HG03045 (cell line): ENCODE measurements at regions not wholly inside any gene's neighbourhood (a gene's known extent, or its start where the extent isn't known, plus 50 kb on each side); places are given as distances from the start of the nearest gene placed in this dataset.

ENCODE experiments used
- ATAC-seq: cut with Tn5 transposase; IDR thresholded peaks from one replicate; pipeline ENCODE4 v1.9.1; 2021; ENCODE audit warnings: mild to moderate bottlenecking, moderate library complexity; ENCODE audit not compliant: unreplicated experiment

DNA sequence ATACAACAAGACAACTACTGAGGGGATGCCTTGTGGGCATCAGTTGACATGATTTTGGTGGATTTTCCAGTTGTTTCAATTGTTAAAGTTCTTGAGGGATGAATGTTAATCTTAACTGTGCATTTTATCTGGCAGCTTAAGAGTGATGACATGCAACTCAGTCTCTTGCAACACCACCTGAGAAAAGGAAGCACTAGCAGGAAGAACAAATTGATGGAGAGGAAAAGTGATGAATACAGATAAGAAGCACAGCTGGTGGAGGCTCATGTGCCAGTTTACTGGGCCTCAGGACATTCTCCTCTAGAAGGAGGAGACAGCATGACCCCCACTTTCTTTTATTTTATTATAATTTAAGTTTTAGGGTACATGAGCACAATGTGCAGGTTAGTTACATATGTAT, 341.3 kb upstream of the RBMY1B start:
- no peak for ATAC-seq

DNA sequence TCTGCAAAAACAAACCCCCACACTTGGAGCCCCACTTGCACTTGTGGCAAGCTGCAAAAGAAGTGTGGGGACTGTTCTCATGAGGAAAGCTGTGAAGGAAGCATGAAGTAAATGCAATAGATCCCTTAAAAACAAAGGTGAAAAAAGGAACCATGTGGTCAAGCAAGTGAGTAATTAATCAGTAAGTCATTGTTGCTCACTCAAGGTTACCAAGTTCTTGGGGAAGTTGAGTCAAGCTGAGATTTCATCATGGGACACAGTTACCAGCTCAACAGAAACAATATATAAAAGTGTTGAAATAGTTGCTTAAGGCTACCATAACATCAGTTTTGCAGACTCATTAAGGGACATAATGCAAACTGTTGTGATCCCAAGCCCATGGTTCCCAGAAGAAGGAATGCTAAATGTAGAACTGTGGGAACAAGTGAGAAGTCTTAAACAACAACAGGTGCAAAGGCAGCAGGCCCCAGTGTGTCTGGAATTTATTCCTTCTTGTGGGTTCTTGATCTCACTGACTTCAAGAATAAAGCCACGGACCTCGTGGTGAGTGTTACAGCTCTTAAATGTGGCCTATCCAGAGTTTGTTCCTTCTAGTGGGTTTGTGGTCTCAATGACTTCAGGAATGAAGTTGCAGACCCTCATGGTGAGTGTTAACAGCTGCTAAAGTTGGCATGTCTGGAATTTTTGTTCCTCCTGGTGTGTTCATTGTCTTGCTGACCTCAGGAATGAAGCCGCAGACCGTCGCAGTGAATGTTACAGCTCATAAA, 336.3 kb upstream of the RBMY1B start:
- no peak for ATAC-seq

DNA sequence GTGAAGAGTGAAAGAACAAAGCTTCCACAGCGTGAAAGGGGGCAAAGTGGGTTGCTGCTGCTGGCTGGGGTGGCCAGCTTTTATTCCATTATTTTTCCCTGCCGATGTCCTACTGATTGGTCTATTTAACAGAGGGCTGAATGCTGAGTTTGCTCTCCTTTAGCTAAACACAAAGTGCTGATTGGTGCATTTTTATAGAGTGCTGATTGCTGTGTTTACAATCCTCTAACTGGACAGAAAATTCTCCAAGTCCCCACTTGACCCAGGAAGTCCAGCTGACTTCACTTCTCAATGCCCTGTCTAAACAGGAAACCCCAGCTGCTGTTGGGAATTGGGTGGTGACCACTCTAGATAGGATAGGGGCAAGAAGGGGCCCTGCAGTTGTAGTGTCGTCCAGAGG, 335.6 kb upstream of the RBMY1B start:
- no peak for ATAC-seq

DNA sequence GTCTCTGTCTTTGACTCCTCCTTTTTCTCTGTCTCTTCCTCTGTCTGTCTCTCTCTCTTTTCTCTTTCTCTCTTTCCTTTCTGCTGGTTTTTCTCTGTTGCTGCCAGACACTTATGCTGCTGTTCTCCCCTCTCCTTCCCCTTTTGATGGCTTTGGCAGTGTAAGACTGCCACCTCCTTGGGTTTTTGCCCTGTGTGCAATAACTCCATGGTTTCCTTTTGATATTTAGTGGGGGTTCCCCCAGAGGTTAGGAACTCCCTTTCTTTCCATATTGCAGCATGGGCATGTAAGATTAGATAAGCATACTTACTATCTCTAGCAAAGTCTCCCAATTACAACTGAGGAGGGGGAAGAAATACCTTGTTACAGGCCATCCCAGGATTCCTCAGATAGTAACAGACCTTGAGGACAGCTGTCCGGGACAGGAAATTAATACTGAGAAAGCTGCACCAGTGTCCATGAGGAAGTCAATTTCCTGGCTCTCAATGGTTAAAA, 333.8 kb upstream of the RBMY1B start:
- no peak for ATAC-seq

DNA sequence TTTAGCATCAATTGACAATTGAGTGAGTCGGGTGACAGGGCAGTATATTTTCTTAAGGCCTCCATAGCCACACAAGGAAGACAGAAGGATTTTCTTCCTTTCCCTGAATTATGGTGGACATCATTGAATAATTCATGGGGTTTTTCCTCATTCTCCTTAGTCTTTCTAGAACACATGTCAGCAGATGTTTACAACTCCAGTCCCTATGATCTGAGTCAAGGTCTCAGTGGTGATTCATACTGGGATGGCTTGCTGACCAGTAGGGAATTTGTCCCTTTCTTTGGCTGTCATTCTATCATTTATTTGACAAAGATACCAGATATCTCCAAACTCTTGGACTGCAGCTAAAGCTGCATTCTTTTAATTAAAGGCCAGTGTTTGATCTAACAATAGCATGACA, 332.9 kb upstream of the RBMY1B start:
- ATAC-seq: no peak

DNA sequence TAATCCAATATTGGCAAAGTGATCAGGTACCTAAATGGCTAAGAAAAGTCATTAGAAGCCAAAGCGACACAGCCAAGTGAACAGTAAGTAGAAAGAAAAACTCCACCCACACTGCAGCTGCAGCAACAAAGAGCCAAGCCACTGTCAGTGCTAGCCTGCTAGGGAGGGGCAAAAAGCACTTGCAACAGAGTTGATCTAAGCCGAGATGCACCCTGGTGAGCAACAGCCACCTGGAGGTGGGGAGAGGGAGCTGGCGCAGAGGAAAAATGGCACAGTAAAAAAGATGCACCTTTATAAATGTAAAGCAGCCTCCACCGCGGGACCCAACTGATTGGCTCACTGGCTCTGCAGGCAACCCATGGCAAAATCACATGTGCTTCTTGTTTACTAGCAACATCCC, 330.2 kb upstream of the RBMY1B start:
- ATAC-seq: no peak

DNA sequence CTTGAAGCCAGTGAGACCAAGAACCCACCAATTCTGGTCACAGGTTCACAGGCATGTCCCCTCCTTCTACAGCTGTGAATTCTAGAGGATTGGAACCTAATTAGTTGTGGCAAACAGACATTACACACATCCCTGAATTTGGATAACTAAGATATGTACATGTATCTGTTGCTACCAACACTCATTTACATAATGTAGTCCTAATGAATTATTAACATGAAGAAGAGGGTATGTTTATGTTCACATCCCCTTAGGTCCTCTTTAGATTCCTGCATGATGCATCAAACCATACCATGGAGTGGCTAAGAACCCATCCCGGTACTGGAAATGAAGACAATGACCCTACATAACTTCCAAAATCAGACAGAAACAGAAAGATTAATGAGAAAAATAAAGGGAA, 326.9 kb upstream of the RBMY1B start:
- ATAC-seq: no peak

DNA sequence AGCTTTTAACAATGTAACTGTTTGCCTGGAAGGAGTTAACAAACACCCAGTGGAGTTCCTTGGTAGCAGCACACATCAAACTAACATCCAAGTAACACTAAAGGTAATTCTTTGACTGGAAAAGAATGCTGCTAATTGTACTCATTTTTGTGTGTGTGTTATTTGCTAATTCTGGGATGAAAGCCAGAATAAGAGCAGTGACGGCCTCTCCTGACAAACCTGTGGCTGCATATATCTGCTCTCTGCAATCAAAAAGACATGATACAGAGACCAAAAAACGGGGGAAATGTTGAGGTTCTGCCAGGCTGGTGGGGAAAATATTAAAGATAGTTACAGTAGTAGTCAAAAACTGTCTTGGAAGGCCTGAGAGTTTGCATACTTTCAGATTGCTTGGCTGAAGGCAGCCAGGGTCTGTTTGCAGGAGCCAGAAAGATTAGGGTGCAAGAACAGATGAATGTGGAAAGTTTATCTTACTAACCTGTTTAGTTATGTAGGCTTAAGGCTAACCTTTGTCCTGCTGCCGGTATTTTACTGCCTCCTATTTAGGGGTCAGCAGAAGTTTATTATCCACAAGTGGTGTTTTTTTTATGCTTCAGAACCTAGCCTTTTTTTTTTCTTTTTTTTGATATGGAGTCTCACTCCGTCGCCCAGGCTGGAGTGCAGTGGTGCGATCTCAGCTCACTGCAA, 325.6 kb upstream of the RBMY1B start:
- ATAC-seq: no peak

DNA sequence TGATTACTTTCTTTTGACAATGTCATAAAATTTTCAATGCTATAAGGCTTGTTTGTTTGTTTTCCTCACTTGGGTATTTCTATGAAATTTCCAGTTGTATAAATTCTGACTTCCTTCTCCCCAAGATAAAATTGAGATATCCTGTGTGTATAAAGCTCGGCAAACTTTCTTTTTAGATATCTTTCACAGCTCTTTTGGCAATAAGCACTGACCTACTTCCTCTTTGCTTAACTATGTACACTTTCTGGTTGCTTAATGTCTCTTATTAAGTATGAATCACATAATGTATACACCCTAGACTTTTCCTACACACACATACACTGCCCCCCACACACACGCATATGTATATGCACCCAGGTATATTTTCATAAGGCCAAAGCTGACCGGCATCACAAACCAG, 318.4 kb upstream of the RBMY1B start:
- no peak for ATAC-seq

DNA sequence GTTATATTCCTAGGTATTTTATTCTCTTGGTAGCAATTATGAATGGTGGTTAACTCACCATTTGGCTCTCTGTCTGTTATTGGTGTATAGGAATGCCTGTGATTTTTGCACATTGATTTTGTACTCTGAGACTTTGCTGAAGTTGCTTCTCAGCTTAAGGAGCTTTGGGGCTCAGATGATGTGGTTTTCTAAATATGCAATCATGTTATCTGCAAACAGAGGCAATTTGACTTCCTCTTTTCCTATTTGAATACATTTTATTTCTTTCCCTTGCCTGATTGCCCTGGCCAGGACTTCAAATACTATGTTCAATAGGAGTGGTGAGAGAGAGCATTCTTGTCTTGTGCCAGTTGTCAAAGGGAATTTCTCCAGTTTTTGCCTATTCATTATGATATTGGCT, 310.9 kb upstream of the RBMY1B start:
- no peak for ATAC-seq

DNA sequence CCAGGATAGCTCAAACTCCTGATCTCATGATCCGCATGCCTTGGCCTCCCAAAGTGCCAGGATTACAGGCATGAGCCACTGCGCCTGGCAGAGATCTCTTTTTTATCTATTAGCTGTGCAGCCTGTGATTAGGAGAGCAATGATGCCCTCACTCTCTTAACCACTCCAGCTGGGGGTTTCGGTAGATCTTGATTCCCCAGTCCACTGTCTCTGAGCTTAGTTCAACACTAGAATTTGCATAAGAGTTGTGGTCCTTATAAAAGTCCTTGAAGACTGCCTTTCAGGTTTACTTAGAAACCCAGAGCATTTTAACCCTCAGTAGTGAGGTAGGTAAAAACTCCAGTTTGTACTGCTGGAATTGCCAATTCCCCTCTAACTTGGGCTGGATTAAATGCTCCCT, 283.3 kb upstream of the RBMY1B start:
- ATAC-seq: peak; percentile 87

DNA sequence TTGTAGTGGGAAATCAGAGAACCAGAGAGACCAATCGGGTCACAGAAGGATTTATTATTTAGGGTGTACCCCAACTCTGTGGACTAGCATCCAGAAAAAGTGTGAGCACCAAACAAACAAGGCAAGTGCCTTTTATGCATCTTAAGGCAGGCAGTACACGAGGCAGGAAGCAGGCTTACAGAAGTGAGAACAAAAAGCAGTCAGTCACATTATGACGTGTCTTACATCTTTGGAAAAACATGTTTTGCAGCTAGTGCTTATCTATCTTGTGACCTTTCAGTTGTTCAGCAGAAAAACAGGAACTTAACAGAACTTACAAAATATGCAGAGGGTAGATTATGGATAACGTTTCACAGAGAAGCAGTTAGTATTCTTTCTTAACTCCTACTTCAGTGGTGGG, 270.9 kb upstream of the RBMY1B start:
- peak; percentile 97 for ATAC-seq

DNA sequence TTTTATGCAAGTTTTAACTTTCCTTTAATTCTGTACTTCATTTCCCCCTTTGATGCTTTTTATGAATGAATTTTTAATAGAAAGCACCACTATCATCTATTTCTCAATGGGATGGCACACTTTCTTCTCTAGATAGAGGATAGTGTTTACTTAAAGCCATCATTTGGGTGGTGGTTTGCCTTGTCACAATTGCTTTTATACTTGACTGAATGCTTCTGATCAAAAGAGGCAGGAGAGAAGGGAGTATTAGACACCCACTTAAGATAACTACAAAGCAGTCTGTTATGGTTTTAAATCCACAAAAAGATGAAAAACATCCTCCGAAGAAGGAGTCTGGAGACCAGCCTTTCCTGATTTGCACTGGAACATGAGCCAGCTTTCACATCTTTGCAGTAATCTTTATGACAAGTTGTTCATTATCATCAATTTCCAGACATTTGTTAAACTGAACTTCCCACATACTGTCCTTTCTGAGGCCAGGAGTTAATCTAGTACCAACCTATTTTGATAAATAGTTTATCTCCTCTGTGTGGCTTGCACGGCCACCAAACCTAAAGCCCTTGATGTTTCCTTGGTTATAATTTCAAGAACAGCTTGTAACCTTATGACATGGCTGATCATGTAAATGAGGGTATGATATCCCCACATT, 270.4 kb upstream of the RBMY1B start:
- no peak for ATAC-seq

DNA sequence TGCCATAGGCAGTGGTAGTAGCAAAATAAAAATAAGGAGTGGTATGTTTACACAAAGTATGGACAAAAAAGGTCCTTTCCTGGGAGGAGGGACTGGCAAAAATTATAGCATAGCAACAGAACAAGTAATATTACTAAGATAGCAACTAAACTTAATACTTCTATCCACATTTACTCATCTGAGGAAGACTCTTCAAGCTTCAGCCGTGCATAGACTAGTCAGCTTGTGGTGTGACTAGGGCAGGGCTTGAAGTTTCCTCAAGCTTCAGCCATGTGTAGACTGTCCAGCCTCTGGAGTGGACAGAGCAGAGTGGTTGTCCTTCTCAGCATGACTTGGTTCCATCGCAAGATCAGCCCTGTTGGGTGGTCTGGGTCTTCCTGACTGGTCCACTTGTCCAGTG, 268.3 kb upstream of the RBMY1B start:
- no peak for ATAC-seq

DNA sequence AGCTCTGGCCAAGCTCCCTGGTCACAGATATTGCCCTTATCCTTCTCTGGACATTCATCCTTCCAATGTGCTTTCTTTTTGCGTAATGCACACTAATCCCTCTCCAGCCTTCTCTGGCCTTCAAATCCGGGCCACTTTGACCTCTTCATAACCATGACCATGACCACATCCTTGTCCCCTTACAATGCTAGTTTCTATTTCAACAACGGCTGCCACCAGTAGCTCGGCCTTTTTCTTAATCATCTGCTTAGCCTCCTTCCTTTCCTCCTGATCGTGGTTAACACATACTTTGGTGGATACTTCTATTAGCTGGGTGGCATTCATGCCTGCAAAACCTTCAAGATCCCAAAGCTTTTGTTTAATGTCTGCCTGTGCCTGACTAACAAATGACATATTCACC, 264.4 kb upstream of the RBMY1B start:
- no peak for ATAC-seq

DNA sequence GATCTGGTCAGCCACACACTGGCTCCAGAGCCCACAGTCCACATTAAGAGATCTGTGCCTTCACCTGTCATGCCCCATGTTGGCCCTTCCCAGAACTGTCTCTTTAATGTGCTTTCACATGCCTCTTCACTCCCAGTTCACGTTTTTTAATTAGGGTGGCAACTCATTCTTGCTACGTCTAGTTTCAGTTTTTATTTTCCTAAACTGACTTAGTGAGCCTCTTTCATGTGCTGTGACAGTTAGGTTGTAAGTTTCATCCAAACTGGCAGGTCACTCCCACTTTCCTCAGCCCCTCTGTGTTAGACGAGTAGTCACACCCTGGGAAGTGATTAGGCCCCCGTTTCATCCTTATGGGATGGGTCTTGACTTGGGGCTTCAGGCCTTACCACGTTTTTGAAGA, 262.5 kb upstream of the RBMY1B start:
- no peak for ATAC-seq

DNA sequence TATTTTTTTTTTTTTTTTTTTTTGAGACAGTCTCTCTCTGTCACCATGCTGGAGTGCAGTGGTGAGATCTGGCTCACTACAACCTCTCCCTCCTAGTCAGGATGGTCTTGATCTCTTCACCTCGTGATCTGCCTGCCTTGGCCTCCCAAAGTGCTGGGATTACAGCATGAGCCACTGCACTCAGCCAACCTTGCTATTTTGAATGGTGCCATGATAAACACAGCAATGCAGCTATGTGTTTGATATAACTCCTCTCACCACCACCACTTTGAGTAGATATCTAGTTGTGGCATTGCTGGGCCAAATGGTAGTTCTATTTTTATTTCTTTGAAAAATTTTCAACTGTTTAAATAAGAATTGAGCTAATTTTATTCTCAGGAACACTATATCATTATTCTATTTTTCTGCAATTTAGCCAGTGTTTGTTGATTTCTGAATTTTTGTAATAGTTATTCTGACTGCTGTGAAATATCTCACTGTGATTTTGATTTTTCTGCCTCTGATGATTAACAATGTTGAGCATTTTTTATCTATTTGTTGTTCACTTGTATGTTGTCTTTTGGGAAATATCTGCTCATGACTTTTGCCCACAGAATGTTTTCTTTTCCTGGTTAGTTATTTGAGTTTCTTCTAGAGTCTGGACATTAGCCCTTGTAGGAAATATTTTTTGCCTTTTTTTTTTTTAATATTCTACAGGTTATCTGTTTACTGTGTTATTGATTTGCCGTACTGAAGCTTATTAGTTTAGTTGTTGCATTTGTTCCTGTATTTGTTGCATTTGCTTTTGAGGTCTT, 257.5 kb upstream of the RBMY1B start:
- no peak for ATAC-seq

DNA sequence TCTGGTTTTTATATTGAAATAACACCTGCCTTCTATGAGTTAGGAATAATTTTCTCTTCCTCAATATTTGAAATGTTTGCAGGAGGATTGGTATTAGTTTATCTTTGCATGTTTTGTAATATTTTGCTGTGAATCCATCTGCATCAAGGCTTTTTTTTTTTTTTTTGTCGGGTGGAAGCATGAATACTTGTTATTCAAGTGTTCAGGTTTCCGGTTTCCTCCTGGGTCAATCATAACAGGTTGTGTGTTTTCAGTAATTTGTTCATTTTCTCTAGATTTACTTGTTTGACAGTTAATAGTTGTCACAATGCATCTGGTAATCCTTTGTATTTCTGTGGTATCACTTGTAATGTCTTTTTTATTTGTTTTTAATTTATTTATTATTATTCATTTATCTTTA, 256.7 kb upstream of the RBMY1B start:
- ATAC-seq: no peak

DNA sequence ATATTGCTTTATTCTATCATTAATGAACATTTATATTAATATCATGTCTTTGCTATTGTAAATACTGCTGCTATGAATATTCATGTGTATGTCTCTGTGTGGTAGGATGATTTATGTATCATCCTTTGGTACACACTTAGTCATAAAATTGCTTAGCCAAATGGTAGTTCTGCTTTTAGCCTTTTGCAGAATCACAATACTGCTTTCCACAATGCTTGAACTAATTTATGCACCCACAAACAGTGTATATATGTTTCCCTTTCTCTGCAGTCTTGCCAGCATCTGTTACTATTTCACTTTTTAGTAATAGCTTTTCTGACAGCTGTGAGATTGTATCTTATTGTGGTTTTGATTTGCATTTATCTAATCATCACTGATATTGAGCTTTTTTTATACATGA, 254.3 kb upstream of the RBMY1B start:
- peak; percentile 83 for ATAC-seq

DNA sequence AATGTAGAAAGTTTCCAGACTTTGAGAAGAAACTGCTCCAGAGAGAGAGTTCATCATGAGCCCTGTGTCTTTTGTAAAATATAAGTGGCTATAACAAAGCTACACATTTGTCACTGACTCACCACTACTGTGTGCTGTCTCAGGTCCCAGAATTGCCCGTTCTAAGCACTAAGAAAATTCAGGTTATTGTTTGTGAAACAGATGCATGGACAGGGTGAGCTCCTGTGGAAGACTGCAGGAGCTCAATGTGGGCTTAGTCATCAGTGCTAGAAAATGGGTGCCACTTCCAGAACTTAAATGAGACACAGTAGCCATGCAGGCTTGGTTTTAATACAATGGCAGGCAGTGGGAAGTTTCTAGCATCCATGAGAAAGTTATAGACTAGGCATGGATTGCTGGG, 251.4 kb upstream of the RBMY1B start:
- ATAC-seq: no peak

DNA sequence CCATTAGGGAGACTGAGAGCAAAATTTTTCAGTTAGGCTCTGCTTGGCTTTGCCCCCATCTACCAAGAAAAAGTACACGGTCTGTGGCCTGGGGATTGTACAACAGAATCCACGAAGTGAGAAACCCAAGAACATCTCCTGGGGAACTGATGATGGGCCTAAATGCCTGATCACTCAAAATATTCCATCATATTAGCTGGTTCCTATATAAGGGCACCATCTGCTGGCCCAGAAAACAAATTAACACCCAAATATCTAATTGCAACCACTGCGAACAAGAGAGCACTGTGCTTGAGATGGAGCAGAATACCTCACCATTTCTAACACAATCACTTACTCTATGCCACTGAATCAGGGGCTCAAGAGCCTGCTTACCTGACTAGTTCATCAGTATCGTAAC, 250.8 kb upstream of the RBMY1B start:
- no peak for ATAC-seq
